WERI-Rb-1 (cell line): ENCODE measurements at regions not wholly inside any gene's neighbourhood (a gene's known extent, or its start where the extent isn't known, plus 50 kb on each side); places are given as distances from the start of the nearest gene placed in this dataset.

Experiments used
- DNase-seq: peaks from one replicate; pipeline ENCODE4 v3.0.0-alpha.2; 2020
- H3K27ac ChIP-seq: fragments of 250-450 bp; sonication (Bioruptor Pico); 2 replicates; pipeline ENCODE4 v1.5.1; 2020; ENCODE audit warnings: mild to moderate bottlenecking, moderate library complexity
- H3K27me3 ChIP-seq: fragments of 250-450 bp; sonication (Bioruptor Pico); 2 replicates; pipeline ENCODE4 v1.5.1; 2021; ENCODE audit warnings: mild to moderate bottlenecking, low read depth, moderate library complexity; ENCODE audit not compliant: insufficient read depth, severe bottlenecking
- H3K36me3 ChIP-seq: fragments of 250-450 bp; sonication (Bioruptor Pico); 2 replicates; pipeline ENCODE4 v1.5.1; 2020; ENCODE audit warnings: mild to moderate bottlenecking, moderate library complexity
- H3K4me3 ChIP-seq: 2 replicates; pipeline ENCODE4 v1.5.1; 2011; ENCODE audit warnings: low read depth, mild to moderate bottlenecking, control low read depth, low read length
- H3K9me3 ChIP-seq: fragments of 250-450 bp; sonication (Bioruptor Pico); 2 replicates; pipeline ENCODE4 v1.5.1; 2021; ENCODE audit warnings: mild to moderate bottlenecking, moderate library complexity; ENCODE audit not compliant: severe bottlenecking
- CTCF ChIP-seq: IDR thresholded peaks from 2 replicates; pipeline ENCODE4 v1.5.1; 2011; ENCODE audit warnings: low read depth, mild to moderate bottlenecking, control low read depth, inconsistent platforms, low read length

DNA sequence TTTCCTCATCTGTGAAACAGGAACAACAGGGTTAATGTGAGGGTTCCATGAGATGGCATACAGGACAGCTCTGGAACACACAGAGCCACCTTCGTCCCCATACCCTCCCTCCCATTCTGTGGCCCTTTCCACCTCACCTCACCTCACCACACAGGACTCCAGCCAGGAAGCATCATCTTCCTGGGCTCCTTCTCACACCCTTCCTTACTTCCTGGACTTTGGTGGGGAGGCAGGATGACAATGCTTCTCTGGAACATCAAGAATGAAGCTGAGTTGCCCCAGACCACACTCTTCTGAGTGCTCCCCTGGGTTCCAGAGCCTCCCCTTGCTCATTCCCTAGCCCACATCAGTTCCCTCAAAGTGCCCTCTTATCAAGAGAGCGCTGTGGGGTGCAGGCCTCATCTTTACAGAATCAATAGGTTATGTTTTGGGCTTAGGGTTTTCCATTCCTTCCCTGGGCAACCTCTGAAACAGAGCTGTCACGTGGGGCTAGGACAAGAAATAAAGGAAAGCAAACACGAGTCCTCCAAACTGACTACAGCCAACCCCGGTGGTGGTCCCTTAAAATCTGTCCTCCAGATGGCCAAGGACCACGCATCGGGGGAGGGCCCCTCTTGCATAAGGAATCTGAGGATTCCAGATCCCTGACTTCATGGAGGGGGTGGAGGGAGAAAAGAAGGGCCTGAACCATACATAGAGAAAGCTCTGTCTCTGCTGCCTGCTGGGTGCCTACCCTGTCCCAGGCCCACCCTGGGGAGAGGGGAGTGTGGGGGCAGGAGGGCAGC, 74.4 kb upstream of the ATP6AP2 start:
- no peak for DNase-seq
- Histone ChIP-seq H3K9me3 (no peaks in the 10 kb centered on the region), H3K27me3 (peaks cover 26% of the 10 kb centered on the region), H3K4me3 (no peak overlapping the region), H3K36me3 (no peaks in the 10 kb centered on the region), H3K27ac (no peak overlapping the region)
- TF ChIP-seq CTCF: no peak

- no peak overlapping the region for H3K4me3 ChIP-seq
- no peaks in the 10 kb centered on the region for H3K36me3 ChIP-seq
- H3K9me3 ChIP-seq: no peaks in the 10 kb centered on the region
- no peak for DNase-seq
- no peak for TF ChIP-seq CTCF
- peaks cover 22% of the 10 kb centered on the region for H3K27me3 ChIP-seq
- H3K27ac ChIP-seq: no peak overlapping the region
Observed at GRCh38 chrX:40504801-40505605, 75.8 kb upstream of the ATP6AP2 start.

GRCh38 chrX:40503094-40503493, 77.7 kb upstream of the ATP6AP2 start:
- no peak overlapping the region for H3K27ac ChIP-seq
- no peaks in the 10 kb centered on the region for H3K9me3 ChIP-seq
- H3K36me3 ChIP-seq: no peaks in the 10 kb centered on the region
- H3K27me3 ChIP-seq: peaks cover 26% of the 10 kb centered on the region
- no peak overlapping the region for H3K4me3 ChIP-seq
- DNase-seq: no peak
- TF ChIP-seq CTCF: no peak

- peaks cover 24% of the 10 kb centered on the region for H3K27me3 ChIP-seq
- H3K9me3 ChIP-seq: no peaks in the 10 kb centered on the region
- no peak for TF ChIP-seq CTCF
- no peak overlapping the region for H3K27ac ChIP-seq
- DNase-seq: no peak
- no peak overlapping the region for H3K4me3 ChIP-seq
- no peaks in the 10 kb centered on the region for H3K36me3 ChIP-seq
Observed at GRCh38 chrX:40502688-40503087, 78.1 kb upstream of the ATP6AP2 start.

- Histone ChIP-seq H3K4me3 (no peak overlapping the region), H3K36me3 (no peaks in the 10 kb centered on the region), H3K9me3 (no peaks in the 10 kb centered on the region), H3K27me3 (peaks cover 17% of the 10 kb centered on the region), H3K27ac (no peak overlapping the region)
- no peak for DNase-seq
- TF ChIP-seq CTCF: no peak
Observed at GRCh38 chrX:40501164-40501855, 79.5 kb upstream of the ATP6AP2 start.
